CD4-positive, alpha-beta memory T cell (primary cell): ENCODE measurements at regions not wholly inside any gene's neighbourhood (a gene's known extent, or its start where the extent isn't known, plus 50 kb on each side); places are given as distances from the start of the nearest gene placed in this dataset.

Experiments used
- CTCF ChIA-PET: fragments of 350-600 bp; sonication (Branson Sonifier 250); formaldehyde crosslinking; loops from one replicate; lab custom pipeline; 2021; ENCODE audit warnings: inconsistent platforms; ENCODE audit not compliant: partially characterized antibody; lab: Charles Lee
- POLR2A ChIA-PET: fragments of 350-600 bp; sonication (Branson Sonifier 250); formaldehyde crosslinking; loops from one replicate; lab custom pipeline; 2021; ENCODE audit not compliant: partially characterized antibody; lab: Charles Lee
- DNase-seq, 5 donors: peaks; one replicate each; pipeline versions ENCODE4 v3.0.0 to v3.0.0-alpha.2; 2020 to 2022; ENCODE audit warnings: mixed read lengths in 1 of 5
- H3K27ac ChIP-seq: one replicate; pipeline ENCODE4 v1.7.0; 2013; ENCODE audit warnings: low read depth, low read length
- H3K27me3 ChIP-seq: 2 replicates; pipeline ENCODE4 v1.7.0; 2013; ENCODE audit warnings: mild to moderate bottlenecking, low read length, moderate library complexity; ENCODE audit not compliant: insufficient read depth
- H3K36me3 ChIP-seq: 2 replicates; pipeline ENCODE4 v1.7.0; 2013; ENCODE audit warnings: mild to moderate bottlenecking, low read length, moderate library complexity; ENCODE audit not compliant: insufficient read depth
- H3K4me1 ChIP-seq: 2 replicates; pipeline ENCODE4 v1.7.0; 2013; ENCODE audit warnings: mild to moderate bottlenecking, low read length, moderate library complexity; ENCODE audit not compliant: insufficient read depth
- H3K4me3 ChIP-seq, 2 donors: one replicate each; pipeline ENCODE4 v1.7.0; 2013; ENCODE audit warnings: low read length in 2 of 2, mild to moderate bottlenecking in 1 of 2
- H3K9me3 ChIP-seq, 2 donors: one replicate each; pipeline ENCODE4 v1.7.0; 2013; ENCODE audit warnings: low read length in 2 of 2, control low read depth in 1 of 2; ENCODE audit not compliant: control insufficient read depth in 1 of 2
- H3K27ac Mint-ChIP-seq, 7 donors: one replicate each; pipeline ENCODE4 v1.8.0; 2020 to 2021; ENCODE audit warnings: mixed read lengths in 7 of 7, mild to moderate bottlenecking in 6 of 7, inconsistent platforms in 3 of 7, moderate library complexity in 3 of 7
- H3K27me3 Mint-ChIP-seq, 2 donors: one replicate each; pipeline ENCODE4 v1.8.0; 2020 to 2021; ENCODE audit warnings: mixed read lengths in 2 of 2
- H3K36me3 Mint-ChIP-seq, 2 donors: one replicate each; pipeline ENCODE4 v1.8.0; 2020 to 2021; ENCODE audit warnings: mixed read lengths in 2 of 2, inconsistent platforms in 1 of 2, mild to moderate bottlenecking in 1 of 2
- H3K4me1 Mint-ChIP-seq, 4 donors: one replicate each; pipeline ENCODE4 v1.8.0; 2020 to 2021; ENCODE audit warnings: mixed read lengths in 4 of 4, mild to moderate bottlenecking in 1 of 4
- H3K4me3 Mint-ChIP-seq, 8 donors: one replicate each; pipeline ENCODE4 v1.8.0; 2020 to 2021; ENCODE audit warnings: mixed read lengths in 8 of 8, mild to moderate bottlenecking in 7 of 8, moderate library complexity in 6 of 8, inconsistent platforms in 3 of 8
- H3K9me3 Mint-ChIP-seq, 8 donors: one replicate each; pipeline ENCODE4 v1.8.0; 2020 to 2021; ENCODE audit warnings: mixed read lengths in 8 of 8, mild to moderate bottlenecking in 5 of 8, inconsistent platforms in 3 of 8, moderate library complexity in 1 of 8
- intact Hi-C: fragments of 100-400 bp; cut with micrococcal nuclease; formaldehyde crosslinking; loops from one replicate; pipeline ENCODE4 v1.15.1; 2023

- no peaks in the 10 kb centered on the region for H3K9me3 ChIP-seq
- intact Hi-C loops = no loop called here
- no peak overlapping the region for H3K4me3 ChIP-seq
- CTCF ChIA-PET = no interaction called here
- Mint-ChIP-seq H3K27ac (no peak overlapping the region), H3K4me3 (no peak overlapping the region), H3K27me3 (no peaks in the 10 kb centered on the region), H3K4me1 (no peaks in the 10 kb centered on the region), H3K36me3 (no peaks in the 10 kb centered on the region), H3K9me3 (peaks cover 0 to 10% (median 7%) of the 10 kb centered on the region in 8 donors)
- H3K4me1 ChIP-seq = no peaks in the 10 kb centered on the region
- no peaks in the 10 kb centered on the region for H3K27me3 ChIP-seq
- H3K27ac ChIP-seq = no peak overlapping the region
- no peaks in the 10 kb centered on the region for H3K36me3 ChIP-seq
- POLR2A ChIA-PET = no interaction called here
- no peak for DNase-seq
Measured at GRCh38 chr6:50973464-50973863, 154.8 kb downstream of the TFAP2B start.

GRCh38 chr6:50974319-50974718 lies 155.6 kb downstream of the TFAP2B start:
- Histone ChIP-seq H3K27ac (no peak overlapping the region), H3K4me1 (no peaks in the 10 kb centered on the region), H3K9me3 (no peaks in the 10 kb centered on the region), H3K4me3 (no peak overlapping the region), H3K36me3 (no peaks in the 10 kb centered on the region), H3K27me3 (no peaks in the 10 kb centered on the region)
- ChIA-PET POLR2A (no interaction called here), CTCF (no interaction called here)
- no peak overlapping the region for H3K4me3 Mint-ChIP-seq
- no peak for DNase-seq
- no peak overlapping the region for H3K27ac Mint-ChIP-seq
- no peaks in the 10 kb centered on the region for H3K27me3 Mint-ChIP-seq
- intact Hi-C loops = no loop called here
- no peaks in the 10 kb centered on the region for H3K4me1 Mint-ChIP-seq
- H3K9me3 Mint-ChIP-seq = peaks cover 0 to 8% (median 5%) of the 10 kb centered on the region in 8 donors
- H3K36me3 Mint-ChIP-seq = no peaks in the 10 kb centered on the region

- DNase-seq = no peak
- POLR2A ChIA-PET = no interaction called here
- no peaks in the 10 kb centered on the region for H3K4me1 Mint-ChIP-seq
Measured at GRCh38 chr6:50975216-50975615, 156.5 kb downstream of the TFAP2B start.

GRCh38 chr6:50976907-50977306 lies 158.2 kb downstream of the TFAP2B start:
- POLR2A ChIA-PET = no interaction called here
- H3K36me3 ChIP-seq = no peaks in the 10 kb centered on the region
- peaks cover 0 to 8% (median 2%) of the 10 kb centered on the region in 8 donors for H3K9me3 Mint-ChIP-seq
- no peaks in the 10 kb centered on the region for H3K36me3 Mint-ChIP-seq
- H3K27ac Mint-ChIP-seq = no peak overlapping the region
- no peak overlapping the region for H3K27ac ChIP-seq
- no peak overlapping the region for H3K4me3 Mint-ChIP-seq
- no peak for DNase-seq
- H3K27me3 Mint-ChIP-seq = no peaks in the 10 kb centered on the region
- CTCF ChIA-PET = no interaction called here
- no peaks in the 10 kb centered on the region for H3K4me1 ChIP-seq
- intact Hi-C loops = no loop called here
- no peaks in the 10 kb centered on the region for H3K9me3 ChIP-seq
- H3K27me3 ChIP-seq = no peaks in the 10 kb centered on the region
- H3K4me3 ChIP-seq = no peak overlapping the region
- H3K4me1 Mint-ChIP-seq = no peaks in the 10 kb centered on the region

More at GRCh38 chr6:50975216-50975615, 156.5 kb downstream of the TFAP2B start:
- H3K27ac Mint-ChIP-seq = no peak overlapping the region
- Histone ChIP-seq H3K36me3 (no peaks in the 10 kb centered on the region), H3K27ac (no peak overlapping the region), H3K4me1 (no peaks in the 10 kb centered on the region), H3K4me3 (no peak overlapping the region), H3K27me3 (no peaks in the 10 kb centered on the region), H3K9me3 (no peaks in the 10 kb centered on the region)
- intact Hi-C loops = no loop called here
- CTCF ChIA-PET = no interaction called here
- no peaks in the 10 kb centered on the region for H3K27me3 Mint-ChIP-seq
- H3K9me3 Mint-ChIP-seq = peaks cover 0 to 8% (median 5%) of the 10 kb centered on the region in 8 donors
- no peaks in the 10 kb centered on the region for H3K36me3 Mint-ChIP-seq
- no peak overlapping the region for H3K4me3 Mint-ChIP-seq

GRCh38 chr6:50977796-50978195 lies 159.1 kb downstream of the TFAP2B start:
- ChIA-PET POLR2A (no interaction called here), CTCF (no interaction called here)
- no peaks in the 10 kb centered on the region for H3K4me1 ChIP-seq
- no peaks in the 10 kb centered on the region for H3K36me3 ChIP-seq
- no peak overlapping the region for H3K27ac Mint-ChIP-seq
- H3K27me3 ChIP-seq = no peaks in the 10 kb centered on the region
- no peaks in the 10 kb centered on the region for H3K27me3 Mint-ChIP-seq
- peaks cover 0 to 8% (median 2%) of the 10 kb centered on the region in 8 donors for H3K9me3 Mint-ChIP-seq
- no peak overlapping the region for H3K27ac ChIP-seq
- no peaks in the 10 kb centered on the region for H3K36me3 Mint-ChIP-seq
- no peaks in the 10 kb centered on the region for H3K9me3 ChIP-seq
- H3K4me3 ChIP-seq = no peak overlapping the region
- DNase-seq = no peak
- no peaks in the 10 kb centered on the region for H3K4me1 Mint-ChIP-seq
- no peak overlapping the region for H3K4me3 Mint-ChIP-seq
- intact Hi-C loops = no loop called here

GRCh38 chr6:50978380-50979170 lies 159.9 kb downstream of the TFAP2B start:
- no peak overlapping the region for H3K27ac ChIP-seq

GRCh38 chr6:50979171-50979525 lies 160.5 kb downstream of the TFAP2B start:
- Mint-ChIP-seq H3K4me3 (no peak overlapping the region), H3K9me3 (peaks cover 0 to 8% (median 2%) of the 10 kb centered on the region in 8 donors), H3K27me3 (no peaks in the 10 kb centered on the region), H3K27ac (no peak overlapping the region), H3K36me3 (no peaks in the 10 kb centered on the region), H3K4me1 (no peaks in the 10 kb centered on the region)
- no peak for DNase-seq
- intact Hi-C loops = no loop called here
- H3K4me1 ChIP-seq = no peaks in the 10 kb centered on the region
- no peak overlapping the region for H3K4me3 ChIP-seq
- H3K36me3 ChIP-seq = no peaks in the 10 kb centered on the region
- no peak overlapping the region for H3K27ac ChIP-seq
- no peaks in the 10 kb centered on the region for H3K27me3 ChIP-seq
- H3K9me3 ChIP-seq = no peaks in the 10 kb centered on the region
- ChIA-PET POLR2A (no interaction called here), CTCF (no interaction called here)

More at GRCh38 chr6:50978380-50979170, 159.9 kb downstream of the TFAP2B start:
- H3K27me3 ChIP-seq = no peaks in the 10 kb centered on the region
- peaks cover 0 to 8% (median 2%) of the 10 kb centered on the region in 8 donors for H3K9me3 Mint-ChIP-seq
- ChIA-PET CTCF (no interaction called here), POLR2A (no interaction called here)
- no peaks in the 10 kb centered on the region for H3K27me3 Mint-ChIP-seq
- intact Hi-C loops = no loop called here
- no peaks in the 10 kb centered on the region for H3K36me3 ChIP-seq
- no peaks in the 10 kb centered on the region for H3K4me1 ChIP-seq
- no peaks in the 10 kb centered on the region for H3K4me1 Mint-ChIP-seq
- no peaks in the 10 kb centered on the region for H3K9me3 ChIP-seq
- no peak overlapping the region for H3K4me3 ChIP-seq
- no peak for DNase-seq
- no peak overlapping the region for H3K27ac Mint-ChIP-seq
- no peaks in the 10 kb centered on the region for H3K36me3 Mint-ChIP-seq
- H3K4me3 Mint-ChIP-seq = no peak overlapping the region
